ENCODE measurements at regions not wholly inside any gene's neighbourhood (a gene's known extent, or its start where the extent isn't known, plus 50 kb on each side); places are given as distances from the start of the nearest gene placed in this dataset.

GRCh38 chr2:188065386-188065785, 226.3 kb upstream of the GULP1 start:
- TF ChIP-seq GATA2 (IDR thresholded peaks at IDR 0.05; ENCODE audit: low read depth, low read length) (no peak), GATA3 (IDR thresholded peaks at IDR 0.05; ENCODE audit: low read depth, low read length) (no peak)

Data from SH-SY5Y (cell line).